GM21381 (cell line): ENCODE measurements at regions not wholly inside any gene's neighbourhood (a gene's known extent, or its start where the extent isn't known, plus 50 kb on each side); places are given as distances from the start of the nearest gene placed in this dataset.
A peak's percentile ranks its signal among the peaks of the same experiment; 100 is the strongest.
"Not testable (repeated sequence)": the region's sequence is repeated elsewhere in the genome, so short reads cannot be mapped to it uniquely, and the experiment has no call there.

ENCODE experiments used
- ATAC-seq: cut with Tn5 transposase; IDR thresholded peaks from one replicate; pipeline ENCODE4 v1.9.1; 2021; ENCODE audit warnings: mild to moderate bottlenecking, moderate library complexity; ENCODE audit not compliant: unreplicated experiment

DNA sequence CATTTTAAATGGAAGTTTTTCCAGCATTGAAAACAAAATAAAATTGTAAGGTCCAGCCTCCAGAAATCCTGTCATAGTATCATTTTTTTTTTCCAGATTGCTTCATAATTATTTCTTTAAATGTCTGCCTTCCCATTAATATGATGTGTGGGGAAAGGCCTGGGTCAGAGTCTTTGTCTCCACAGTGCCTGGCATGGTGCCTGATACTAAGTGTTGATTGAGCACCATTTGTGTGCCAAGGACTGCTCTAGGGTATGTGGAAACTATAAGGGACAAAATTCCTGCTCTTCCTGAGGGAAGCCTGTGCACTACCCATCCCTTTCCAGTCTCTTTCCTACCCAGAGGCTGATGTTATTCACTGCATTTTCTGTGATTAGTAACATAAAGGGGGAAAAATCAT, 53.1 kb upstream of the BEND4 start:
- no peak for ATAC-seq

DNA sequence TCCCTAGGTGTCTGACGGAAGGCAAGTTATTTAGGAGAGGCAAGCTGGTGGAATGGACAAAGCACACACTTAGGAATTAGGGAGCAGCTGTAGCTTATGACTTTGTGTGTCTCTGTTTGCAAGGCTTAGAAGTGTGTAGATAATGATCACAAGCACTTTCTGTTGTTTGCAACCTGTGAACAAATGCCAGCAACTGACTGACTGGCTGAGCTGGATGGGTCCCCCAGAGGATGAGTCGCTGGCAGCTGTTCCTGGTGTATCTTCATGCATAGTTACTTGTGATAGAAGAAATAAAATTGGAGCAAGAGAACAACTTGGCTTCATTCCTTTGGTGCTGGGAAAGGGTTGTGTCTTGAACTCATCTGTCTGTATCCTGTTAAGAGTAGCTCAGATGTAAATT, 64.2 kb upstream of the BEND4 start:
- no peak for ATAC-seq

DNA sequence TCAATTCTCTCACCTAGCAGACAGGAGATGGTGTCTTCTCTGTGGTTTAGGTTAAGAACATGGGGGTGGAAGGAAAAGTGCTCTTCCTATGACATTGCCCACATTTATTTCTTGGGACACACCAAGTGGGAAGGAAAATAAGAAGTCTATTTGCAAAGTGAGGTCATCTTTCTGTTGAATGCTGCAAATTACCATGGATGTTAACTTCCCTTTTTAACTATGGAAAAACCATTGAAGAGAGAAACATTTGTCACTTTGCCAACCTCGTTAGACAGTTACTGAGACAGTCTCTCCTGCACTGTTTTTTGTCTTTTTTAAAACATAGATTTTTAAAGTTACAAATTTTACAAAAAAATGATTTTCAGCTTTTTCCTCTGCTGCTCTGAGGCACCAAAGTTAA, 72.8 kb upstream of the BEND4 start:
- no peak for ATAC-seq

DNA sequence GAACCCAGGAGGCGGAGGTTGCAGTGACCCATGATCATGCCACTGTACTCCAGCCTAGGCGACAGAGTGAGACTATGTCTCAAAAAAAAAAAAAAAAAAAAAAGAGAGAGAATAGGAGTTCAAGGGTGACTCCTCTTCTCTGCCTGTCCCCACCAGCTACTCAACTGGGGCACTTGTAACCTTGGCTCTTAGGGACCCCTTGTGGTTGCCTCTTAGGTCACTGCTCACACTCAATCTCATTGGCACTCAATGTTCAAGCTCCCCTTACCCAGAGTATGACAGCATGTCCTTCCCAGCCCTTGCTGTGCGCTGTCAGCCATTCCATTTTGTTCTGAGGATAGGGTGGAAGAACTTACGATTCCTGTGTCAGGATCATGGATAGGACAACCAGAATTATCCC, 82.4 kb upstream of the BEND4 start:
- no peak for ATAC-seq

- no peak for ATAC-seq
Measured at GRCh38 chr4:42235304-42236021, 83.0 kb upstream of the BEND4 start.

- ATAC-seq: no peak
Measured at GRCh38 chr4:42237010-42237409, 84.6 kb upstream of the BEND4 start.

DNA sequence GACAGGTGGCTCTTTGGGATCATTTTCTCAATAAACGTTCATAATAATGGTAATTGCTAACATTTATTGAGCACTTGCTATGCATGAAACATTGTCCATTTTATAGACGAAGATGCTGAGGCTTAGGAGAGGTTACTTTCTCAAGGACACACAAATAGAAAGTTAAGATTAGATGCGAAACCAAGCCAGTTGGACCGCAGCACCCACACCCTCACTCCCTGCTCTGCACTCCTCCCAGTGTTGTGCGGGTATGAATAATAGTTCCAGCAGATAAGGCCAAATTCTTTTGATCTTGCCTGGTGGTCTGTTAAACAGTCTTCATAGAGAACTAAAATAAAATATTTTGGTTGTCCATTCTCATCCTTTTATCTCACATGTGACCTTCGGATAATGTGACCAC, 85.0 kb upstream of the BEND4 start:
- no peak for ATAC-seq

- no peak for ATAC-seq
Measured at GRCh38 chr4:42248972-42249371, 96.5 kb upstream of the BEND4 start.

GRCh38 chr4:42252315-42252714, 99.9 kb upstream of the BEND4 start:
- no peak for ATAC-seq

DNA sequence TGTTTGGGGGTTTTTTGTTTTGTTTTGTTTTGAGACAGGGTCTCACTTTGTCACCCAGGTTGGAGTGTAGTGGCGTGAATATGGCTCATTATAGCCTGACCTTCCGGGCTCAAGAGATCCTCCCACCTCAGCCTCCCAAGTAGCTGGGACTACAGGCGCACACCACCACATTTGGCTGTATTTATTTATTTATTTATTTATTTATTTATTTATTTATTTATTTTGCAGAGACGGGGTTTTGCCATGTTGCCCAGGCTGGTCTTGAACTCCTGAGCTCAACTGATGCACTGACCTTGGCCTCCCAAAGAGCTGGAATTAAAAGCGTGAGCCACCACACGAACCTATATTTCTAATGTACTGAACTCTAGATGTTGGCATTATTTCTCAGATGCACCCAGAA, 105.2 kb upstream of the BEND4 start:
- ATAC-seq: not testable (repeated sequence)

DNA sequence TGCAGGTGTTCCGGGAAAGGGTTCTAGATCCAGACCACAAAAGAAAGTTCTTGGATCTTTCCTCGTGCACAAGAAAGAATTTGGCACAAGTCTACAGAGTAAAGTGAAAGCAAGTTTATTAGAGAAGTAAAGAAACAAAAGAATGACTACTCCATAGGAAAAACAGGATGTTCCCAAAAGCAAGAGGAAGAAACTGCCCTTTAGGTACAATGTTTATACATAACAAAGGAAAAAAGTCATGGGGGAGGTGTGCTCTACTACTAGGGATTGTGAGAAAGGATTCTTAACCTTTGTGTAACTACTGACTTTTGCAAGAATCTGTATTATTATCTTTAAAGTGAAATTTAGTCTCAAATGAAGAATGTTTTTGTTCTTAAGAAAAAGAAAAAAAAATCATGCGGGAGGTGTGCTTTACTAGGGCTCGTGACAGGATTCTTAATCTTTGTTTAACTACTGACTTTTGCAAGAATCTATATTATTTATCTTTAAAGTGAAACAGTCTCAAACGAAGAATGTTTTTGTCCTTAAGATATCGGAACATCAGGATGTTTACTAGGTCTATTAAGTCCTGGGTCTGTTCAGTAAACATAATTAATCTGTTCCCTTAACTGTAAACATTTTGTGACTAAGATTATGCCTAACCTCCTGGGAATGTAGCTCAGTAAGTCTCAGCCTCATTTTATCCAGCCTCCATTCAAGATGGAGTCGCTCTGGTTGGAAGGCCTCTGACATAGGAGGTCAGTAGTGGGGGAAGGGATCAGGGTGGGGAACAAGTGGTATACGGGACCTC, 110.4 kb upstream of the BEND4 start:
- ATAC-seq: no peak

DNA sequence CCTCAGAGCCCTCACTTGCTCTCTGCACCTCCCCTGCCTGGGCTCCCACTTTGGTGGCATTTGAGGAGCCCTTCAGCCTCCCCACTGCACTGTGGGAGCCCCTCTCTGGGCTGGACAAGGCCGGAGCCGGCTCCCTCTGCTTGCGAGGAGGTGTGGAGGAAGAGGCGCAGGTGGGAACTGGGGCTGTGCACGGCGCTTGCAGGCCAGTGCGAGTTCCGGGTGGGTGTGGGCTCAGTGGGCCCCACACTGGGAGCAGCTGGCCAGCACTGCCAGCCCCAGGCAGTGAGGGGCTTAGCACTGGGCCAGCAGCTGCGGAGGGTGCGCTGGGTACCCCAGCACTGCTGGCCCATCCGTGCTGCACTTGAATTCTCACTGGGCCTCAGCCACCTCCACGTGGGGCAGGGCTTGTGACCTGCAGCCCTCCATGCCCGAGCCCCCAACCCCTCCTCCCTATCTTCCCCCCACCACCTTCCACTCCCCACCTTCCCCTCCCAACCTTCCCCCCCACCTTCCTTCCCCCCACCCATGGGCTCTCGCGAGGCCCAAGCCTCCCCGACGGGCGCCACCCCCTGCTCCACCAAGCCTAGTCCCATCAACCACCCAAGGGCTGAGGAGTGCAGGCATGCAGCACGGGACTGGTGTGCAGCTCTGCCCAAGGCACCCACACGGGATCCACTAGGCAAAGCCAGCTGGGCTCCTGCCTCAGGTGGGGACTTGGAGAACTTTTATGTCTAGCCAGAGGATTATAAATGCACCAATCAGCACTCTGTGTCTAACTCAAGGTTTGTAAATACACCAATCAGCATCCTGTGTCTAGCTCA, 113.5 kb upstream of the BEND4 start:
- no peak for ATAC-seq

DNA sequence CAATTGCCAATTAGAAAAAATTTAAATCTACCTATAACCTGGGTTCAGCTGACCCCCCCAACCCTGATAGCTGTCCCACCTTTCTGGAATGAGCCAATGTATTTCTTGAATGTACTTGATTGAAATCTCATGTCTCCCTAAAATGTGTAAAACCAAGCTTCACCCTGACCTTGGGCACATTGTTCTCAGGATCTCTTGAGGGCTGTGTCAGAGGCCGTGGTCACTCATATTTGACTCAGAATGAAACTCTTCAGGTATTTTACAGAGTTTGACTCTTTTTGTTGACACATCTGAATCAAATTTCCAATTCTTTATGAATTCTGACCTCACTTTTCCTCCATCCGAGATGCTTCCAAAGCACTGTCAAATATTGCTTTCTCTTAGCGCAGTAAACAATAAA, 115.3 kb upstream of the BEND4 start:
- no peak for ATAC-seq

DNA sequence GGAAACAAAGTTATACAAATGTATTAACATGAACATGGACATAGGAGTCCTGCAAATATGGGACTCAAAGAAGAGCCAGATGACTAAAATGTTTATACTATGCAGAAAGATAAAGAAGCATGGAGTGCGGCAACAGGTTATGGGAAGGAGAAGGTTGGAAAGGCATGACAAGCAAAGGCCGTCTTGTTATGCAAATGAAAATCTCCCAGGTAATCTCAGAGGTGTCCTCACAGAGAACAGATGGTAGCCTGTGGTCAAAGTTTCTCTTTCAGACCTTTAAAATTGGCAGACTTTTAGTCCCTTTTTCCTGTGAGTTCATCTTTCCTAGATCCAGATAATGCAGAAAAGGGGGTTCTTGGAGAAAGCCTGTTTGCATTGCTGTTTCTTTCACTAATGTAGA, 116.4 kb upstream of the BEND4 start:
- ATAC-seq: no peak

DNA sequence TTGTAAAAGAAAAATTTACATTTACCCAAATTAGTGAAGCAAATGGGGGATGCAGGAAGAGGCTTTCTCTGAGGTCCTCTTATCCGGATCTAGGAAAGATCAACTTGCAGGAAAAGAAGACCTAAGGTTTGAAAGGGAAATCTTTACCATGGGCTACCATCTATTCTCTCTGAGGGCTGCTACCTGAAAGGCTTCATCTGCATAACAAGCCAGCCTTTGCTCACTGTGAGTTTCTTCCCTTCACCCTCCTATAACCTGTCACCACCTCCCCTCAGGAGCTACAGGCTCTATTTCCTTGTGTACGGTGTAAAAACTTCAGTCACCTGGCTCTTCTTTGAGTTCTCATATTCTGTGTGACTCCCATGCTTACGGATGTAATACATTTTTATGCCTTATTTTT, 118.6 kb upstream of the BEND4 start:
- no peak for ATAC-seq

DNA sequence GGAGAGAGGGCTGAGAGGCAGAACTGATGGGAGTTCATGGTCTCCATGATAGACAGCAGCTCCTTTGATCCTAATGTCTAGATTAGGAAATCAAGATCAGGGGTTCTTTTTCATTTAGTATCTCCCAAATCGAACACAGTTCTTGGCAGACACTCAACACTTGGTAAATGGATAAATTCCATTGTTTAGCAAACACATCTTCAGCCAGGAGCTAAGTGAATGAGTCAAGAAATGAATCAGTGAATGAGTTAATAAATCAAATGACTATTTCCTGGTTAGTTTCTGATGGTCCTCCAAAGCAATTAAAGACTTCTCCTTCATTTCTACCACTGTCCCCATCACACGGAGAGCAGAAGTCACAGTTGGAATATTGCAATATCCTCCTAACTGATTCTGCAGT, 120.0 kb upstream of the SHISA3 start:
- ATAC-seq: no peak

DNA sequence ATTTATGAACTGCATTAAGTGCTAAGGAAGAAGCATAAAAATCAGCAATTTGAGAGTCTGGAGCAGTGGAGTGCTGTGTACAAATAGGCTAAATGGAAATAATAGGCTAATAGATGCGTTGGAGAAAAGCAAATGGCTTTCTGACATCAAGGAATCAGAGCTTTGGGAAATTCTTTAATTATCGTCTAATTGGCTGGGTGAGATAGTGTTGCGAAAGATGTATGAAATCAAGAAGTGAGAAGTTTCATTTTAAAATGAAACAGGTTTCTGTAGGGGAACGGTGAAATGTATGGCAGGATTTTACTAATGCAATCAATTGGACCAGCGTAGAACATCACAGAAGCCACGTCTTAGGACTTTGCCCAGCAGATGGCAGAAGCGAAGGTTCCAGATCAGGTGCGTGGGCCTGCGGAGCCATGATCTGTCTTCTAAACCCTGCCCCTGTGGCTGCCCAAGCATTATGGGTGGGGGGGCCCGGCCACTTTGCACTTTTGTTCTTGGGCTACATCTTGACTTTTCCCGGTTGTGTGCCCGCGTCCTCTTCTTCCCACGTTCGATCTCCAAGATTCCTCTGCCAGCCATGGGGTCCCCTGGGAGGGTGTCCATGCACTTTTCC, 118.5 kb upstream of the SHISA3 start:
- ATAC-seq: no peak

- no peak for ATAC-seq
Measured at GRCh38 chr4:42280327-42281095, 116.8 kb upstream of the SHISA3 start.

DNA sequence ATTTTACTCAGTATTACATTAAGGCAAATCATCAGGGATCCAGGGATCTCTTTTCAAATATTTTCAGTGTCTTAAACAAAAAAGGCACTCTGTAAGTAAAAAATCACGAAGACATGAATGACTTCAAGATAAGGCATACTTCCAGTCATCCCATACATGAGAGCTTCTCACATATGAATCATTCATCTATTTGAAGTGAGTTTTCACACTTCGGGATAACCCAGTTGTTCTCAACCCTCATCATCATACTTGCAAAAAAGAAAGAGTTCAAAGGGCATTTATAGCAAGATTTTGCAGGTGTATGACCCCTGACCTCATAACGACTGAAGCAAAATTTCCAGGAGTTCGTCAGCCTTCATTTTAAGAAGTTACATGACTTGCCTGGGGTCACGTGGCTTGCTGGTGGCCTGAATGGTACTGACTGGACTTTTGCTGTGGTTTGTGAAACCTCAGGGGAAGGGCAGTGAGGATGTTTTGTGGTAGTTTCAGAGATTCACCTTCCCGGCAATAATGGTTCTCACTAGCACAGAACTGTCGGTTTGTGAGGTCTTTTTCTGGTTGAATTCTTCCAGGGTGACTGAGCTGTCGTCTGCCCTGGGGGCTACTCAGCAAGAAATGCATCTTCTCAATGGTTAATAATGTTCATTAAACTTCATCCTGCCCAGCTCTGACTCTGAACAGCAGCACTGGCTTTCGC, 115.8 kb upstream of the SHISA3 start:
- peak; percentile 64 for ATAC-seq
